ES-I3 (cell line): ENCODE measurements at regions not wholly inside any gene's neighbourhood (a gene's known extent, or its start where the extent isn't known, plus 50 kb on each side); places are given as distances from the start of the nearest gene placed in this dataset.

ENCODE experiments used
- H3K36me3 ChIP-seq: 2 replicates; pipeline ENCODE4 v1.6.1; 2013; ENCODE audit warnings: mild to moderate bottlenecking, low read length, control low read depth, moderate library complexity; ENCODE audit not compliant: insufficient read depth
- H3K4me1 ChIP-seq: 2 replicates; pipeline ENCODE4 v1.6.1; 2013; ENCODE audit warnings: mild to moderate bottlenecking, control low read depth, low read length; ENCODE audit not compliant: insufficient read depth
- H3K9ac ChIP-seq: 2 replicates; pipeline ENCODE4 v1.6.1; 2013; ENCODE audit warnings: low read depth, mild to moderate bottlenecking, low read length, moderate library complexity
- H3K9me3 ChIP-seq: 2 replicates; pipeline ENCODE4 v1.6.1; 2013; ENCODE audit warnings: mild to moderate bottlenecking, low read length, moderate library complexity; ENCODE audit not compliant: control insufficient read depth, insufficient read depth

DNA sequence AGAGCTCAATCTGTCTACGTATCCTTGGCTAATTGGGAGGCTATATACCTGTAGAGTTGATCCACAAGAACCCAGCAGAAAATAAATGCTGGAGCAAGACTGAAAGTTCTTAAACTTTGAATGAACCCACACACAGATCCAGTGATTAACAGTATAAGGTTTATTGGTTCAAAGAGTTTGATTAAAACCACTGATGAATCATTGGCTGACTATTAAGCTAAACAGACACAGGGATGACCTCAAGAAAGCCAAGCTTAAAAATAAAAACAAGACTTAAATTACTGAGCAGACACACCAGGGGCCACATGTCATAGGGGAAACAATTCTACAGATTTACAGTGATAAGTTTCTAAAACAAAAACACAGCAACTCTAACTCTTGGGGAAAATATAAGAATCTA, 163.6 kb downstream of the SPATA31D1 start:
- no peaks in the 10 kb centered on the region for H3K36me3 ChIP-seq
- no peaks in the 10 kb centered on the region for H3K9me3 ChIP-seq
- no peaks in the 10 kb centered on the region for H3K4me1 ChIP-seq
- H3K9ac ChIP-seq = no peak overlapping the region

DNA sequence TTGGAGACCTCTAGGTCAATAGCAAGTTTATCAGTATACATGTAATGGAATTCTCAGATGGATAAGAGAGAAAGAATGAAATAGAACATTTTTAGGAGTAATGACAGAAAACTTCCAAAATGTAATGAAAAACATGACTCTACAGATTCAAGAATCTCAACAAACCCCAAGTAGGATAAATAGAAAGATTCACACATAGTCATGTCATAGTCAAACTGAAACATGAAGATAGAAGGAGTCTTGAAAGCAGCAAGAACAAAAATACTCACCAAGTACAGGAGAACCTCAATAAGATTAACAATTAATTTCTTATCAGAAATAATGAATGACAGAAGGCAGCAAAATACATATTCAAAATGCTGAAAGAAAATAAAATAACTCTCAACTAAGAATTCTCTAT, 164.5 kb downstream of the SPATA31D1 start:
- no peaks in the 10 kb centered on the region for H3K36me3 ChIP-seq
- H3K9me3 ChIP-seq = no peaks in the 10 kb centered on the region
- H3K9ac ChIP-seq = no peak overlapping the region
- H3K4me1 ChIP-seq = no peaks in the 10 kb centered on the region

DNA sequence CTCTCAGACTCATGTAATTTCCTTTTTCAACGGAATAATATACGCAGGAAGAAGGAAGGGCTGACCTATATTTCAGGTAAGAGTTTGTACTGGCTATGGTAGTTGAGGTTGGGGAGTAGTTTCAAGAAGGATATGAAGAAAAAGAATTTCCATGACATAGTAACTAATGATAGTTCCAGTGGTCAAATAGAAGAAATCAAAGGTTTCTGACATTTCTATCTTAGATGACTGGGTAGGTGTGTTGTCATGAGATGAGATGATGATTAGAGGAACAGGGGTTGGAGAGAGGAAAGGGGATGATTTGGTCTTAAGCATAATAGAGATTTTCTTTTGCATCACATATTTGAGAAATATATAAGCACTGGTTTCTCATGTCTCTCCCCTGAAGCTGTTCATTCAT, 166.0 kb downstream of the SPATA31D1 start:
- H3K4me1 ChIP-seq = no peaks in the 10 kb centered on the region; the same call in 1 of the 2 replicates
- no peaks in the 10 kb centered on the region for H3K9me3 ChIP-seq
- no peaks in the 10 kb centered on the region for H3K36me3 ChIP-seq
- H3K9ac ChIP-seq = no peak overlapping the region

DNA sequence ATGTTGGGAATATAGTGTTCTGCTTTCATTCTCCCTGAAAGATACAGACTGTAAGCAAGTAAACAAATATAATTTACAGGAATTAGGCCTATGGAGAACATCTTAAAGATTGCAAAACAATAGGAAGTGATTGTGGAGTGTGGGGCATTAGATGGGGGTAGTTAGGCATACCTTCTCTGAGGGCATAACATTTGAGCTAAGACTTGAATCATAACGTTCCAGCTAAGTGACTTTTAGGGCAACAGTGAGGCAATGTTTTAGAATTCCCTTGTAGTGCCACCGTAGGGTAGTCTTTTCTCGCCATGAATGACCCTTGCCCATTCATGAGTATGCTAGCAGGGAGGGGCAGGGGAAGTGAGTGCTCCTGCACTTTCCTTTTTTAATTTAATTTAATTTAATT, 173.3 kb downstream of the SPATA31D1 start:
- no peak overlapping the region for H3K9ac ChIP-seq
- H3K4me1 ChIP-seq = no peaks in the 10 kb centered on the region; the same call in 1 of the 2 replicates
- no peaks in the 10 kb centered on the region for H3K9me3 ChIP-seq
- no peaks in the 10 kb centered on the region for H3K36me3 ChIP-seq

DNA sequence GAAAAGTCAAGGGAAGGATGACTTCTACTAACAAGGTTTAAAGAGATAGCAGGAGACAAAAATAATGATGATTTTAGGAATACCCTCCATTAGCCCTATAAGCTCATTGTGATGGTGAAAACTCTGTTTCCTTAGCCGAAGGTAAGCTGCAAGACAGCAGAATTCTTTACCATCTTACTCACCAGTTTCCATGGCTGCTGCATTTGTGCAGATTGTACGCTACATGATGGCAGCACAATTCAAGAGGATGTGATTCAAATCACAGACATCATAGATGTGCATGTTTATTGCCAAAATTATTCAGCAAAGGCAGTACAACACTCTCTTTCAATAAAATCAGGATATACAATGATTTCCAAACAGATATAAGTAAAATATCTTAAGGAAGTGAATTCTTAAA, 175.6 kb downstream of the SPATA31D1 start:
- H3K36me3 ChIP-seq = no peaks in the 10 kb centered on the region
- H3K4me1 ChIP-seq = no peaks in the 10 kb centered on the region
- H3K9ac ChIP-seq = no peak overlapping the region
- no peaks in the 10 kb centered on the region for H3K9me3 ChIP-seq

DNA sequence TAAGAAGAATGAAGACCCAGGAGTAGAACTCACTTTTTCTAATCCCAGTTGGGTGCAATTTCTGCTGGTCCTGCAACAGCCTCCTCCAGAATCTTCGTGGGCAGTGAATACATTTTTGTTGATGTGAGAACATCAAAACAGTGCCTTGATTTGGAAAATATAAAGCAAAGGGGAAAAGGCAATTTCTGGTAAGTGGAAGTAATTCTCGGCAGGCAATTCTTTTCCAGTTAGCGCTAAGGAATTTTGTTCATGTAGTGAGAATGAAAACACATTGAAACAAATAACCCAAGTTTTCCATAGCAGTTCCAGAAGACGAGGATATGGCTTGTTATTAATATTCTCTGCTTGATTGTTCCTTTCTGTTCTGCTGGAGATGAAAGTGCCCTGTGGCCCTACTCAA, 178.7 kb downstream of the SPATA31D1 start:
- Histone ChIP-seq H3K9me3 (no peaks in the 10 kb centered on the region), H3K9ac (no peak overlapping the region), H3K36me3 (no peaks in the 10 kb centered on the region), H3K4me1 (peaks cover 10% of the 10 kb centered on the region)

DNA sequence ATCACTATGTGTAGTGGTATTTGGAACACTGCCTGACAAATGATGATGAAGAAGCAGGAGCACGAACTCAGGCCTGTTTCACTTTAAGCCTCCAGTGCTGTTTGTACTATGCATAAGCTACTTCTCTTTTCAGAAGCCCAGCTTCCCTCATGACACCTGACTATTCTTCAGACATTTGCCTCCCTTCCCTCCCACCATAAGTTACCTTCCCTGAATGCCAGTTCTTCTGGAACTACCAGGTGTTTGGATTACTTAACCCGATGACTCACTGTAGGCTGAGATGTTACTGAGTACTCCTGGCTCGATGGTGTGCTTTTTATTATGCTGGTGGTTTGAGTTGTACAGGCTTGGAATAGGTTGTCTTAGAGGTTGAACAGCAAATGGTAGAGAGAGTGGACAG, 180.0 kb downstream of the SPATA31D1 start:
- H3K9ac ChIP-seq = no peak overlapping the region
- no peaks in the 10 kb centered on the region for H3K36me3 ChIP-seq
- no peaks in the 10 kb centered on the region for H3K9me3 ChIP-seq
- H3K4me1 ChIP-seq = peaks cover 10% of the 10 kb centered on the region

DNA sequence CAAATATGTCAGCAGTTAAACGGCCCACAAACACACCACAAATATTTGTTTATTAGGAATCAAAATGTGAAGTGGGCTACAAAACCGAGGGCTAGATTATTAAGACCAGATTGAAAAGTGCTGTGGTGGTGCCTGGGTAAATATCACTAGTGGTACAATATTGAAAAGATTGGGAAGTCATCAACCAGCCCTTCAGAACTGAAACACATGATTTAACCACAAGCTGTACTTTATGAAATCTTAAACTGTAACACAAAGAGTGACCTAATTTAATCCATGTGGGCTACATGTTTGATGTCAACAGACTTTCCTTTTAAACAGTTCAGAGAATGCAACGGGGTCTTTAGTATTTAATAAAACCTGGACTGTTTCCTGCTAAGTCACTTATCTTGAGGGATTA, 182.3 kb downstream of the SPATA31D1 start:
- Histone ChIP-seq H3K9ac (no peak overlapping the region), H3K9me3 (no peaks in the 10 kb centered on the region), H3K4me1 (peaks cover 10% of the 10 kb centered on the region), H3K36me3 (no peaks in the 10 kb centered on the region)

DNA sequence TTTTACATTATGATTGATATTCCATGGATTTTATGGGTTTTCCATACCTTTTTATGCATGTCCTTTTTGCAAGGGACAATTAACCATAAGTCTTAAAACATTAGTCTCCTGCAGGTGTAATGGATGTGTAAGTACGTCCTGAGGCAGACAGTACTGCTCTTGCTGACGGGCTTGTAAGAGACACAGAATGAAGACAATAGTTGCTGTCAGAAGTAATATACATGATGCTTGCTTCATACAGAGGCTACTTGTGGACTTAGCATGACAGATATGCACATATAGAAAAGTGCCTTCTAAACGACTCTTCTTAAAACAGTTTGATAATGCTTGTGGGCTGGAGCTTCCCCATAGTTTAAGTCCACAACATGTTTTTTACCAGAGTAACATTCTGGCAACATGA, 182.7 kb downstream of the SPATA31D1 start:
- Histone ChIP-seq H3K4me1 (peaks cover 10% of the 10 kb centered on the region), H3K36me3 (no peaks in the 10 kb centered on the region), H3K9me3 (no peaks in the 10 kb centered on the region), H3K9ac (no peak overlapping the region)

DNA sequence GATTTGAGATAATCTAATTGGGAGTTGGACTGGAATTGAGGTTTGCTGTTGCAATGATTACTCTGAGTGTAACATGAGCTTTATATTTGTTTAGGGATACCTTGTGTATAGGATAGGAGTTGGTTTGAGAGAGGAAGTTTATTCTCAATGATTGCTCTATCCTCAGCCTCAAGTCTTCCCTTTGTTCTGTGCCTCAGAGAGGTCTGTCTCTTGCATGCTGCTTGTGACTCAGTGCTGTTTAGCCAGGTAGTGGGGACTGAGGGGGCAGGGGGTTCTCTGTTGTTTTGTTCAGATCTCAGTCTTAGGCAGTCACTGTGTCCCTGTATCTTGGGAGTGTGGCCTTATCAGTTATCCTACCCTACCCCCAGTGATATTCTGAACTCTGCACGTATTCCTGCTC, 192.1 kb downstream of the SPATA31D1 start:
- Histone ChIP-seq H3K9ac (no peak overlapping the region), H3K4me1 (peaks cover 12% of the 10 kb centered on the region; the same call in 1 of the 2 replicates), H3K9me3 (no peaks in the 10 kb centered on the region), H3K36me3 (no peaks in the 10 kb centered on the region)

DNA sequence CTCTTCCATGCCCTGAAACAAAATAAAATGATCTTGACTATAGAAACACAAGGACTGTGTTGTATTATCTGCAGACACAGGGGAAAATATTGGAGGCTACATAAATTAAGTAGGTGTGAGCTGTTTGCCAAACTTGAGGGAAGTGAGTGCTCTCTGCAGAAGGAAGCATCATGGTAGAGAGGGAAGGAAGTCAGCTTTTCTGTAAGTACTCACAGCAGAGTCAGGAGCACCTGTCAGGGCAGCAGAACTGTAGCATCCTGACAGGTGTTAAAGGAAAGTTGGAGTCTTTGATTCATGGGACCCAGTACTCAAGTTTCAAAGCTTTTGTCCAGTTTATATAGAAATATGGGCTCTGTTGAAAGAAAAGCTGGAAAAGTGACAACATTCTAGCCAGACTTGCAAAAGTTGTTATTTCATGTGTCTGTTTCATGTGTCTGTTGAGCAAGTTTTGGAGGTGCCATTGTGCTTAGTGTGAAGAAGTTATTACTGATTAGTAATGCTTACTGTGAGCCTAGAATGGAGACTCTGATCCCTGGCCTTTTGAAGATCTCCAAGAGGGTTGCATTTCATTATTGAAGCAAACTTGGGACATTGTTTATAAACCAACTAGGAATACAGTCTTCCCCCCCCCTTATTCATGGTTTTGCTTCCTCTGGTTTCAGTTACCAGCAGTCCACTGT, 194.7 kb downstream of the SPATA31D1 start:
- H3K36me3 ChIP-seq = no peaks in the 10 kb centered on the region
- H3K9ac ChIP-seq = no peak overlapping the region
- H3K4me1 ChIP-seq = peaks cover 12% of the 10 kb centered on the region; the same call in 1 of the 2 replicates
- H3K9me3 ChIP-seq = no peaks in the 10 kb centered on the region

DNA sequence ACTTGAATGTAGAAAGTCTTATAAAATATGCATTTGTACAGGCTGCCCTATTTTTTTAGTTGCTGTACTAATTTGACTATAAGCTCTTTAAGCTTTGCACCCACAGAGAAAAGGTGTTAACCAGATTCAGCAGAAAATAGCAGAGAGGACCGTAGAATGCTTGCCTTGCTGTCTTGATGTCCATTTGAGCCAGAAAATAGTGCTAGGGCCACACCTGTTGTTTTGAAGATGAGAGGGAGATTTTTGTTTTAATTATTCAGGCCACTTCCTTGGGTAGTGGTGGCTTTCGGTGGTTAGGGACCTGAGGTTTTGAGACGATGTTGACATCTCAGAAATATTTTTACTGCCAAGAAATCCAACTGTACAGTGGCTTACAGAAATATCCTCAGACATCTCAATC, 196.0 kb downstream of the SPATA31D1 start:
- H3K9ac ChIP-seq = no peak overlapping the region
- peaks cover 12% of the 10 kb centered on the region; the same call in 1 of the 2 replicates for H3K4me1 ChIP-seq
- no peaks in the 10 kb centered on the region for H3K36me3 ChIP-seq
- H3K9me3 ChIP-seq = no peaks in the 10 kb centered on the region

DNA sequence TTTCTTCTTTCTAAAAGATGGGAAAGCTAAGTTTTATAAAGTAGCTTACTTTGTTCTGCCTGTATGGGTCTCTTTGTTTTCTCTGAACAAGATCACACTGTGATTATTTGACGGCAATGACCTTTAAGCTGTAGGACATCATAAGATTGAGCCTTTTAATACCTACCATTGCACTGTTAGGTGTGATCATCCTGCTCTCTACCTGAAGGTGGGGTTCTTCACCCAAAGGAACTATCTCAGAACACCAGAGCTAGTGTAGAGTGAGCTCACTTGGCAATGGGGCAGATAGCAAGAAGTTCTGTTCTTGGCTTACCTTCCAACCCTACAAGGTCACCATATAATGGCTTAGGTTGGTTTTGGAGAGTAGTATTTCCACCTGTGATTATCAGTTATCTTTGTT, 200.2 kb downstream of the SPATA31D1 start:
- H3K4me1 ChIP-seq = no peaks in the 10 kb centered on the region
- no peaks in the 10 kb centered on the region; the same call in 1 of the 2 replicates for H3K9me3 ChIP-seq
- H3K9ac ChIP-seq = no peak overlapping the region

DNA sequence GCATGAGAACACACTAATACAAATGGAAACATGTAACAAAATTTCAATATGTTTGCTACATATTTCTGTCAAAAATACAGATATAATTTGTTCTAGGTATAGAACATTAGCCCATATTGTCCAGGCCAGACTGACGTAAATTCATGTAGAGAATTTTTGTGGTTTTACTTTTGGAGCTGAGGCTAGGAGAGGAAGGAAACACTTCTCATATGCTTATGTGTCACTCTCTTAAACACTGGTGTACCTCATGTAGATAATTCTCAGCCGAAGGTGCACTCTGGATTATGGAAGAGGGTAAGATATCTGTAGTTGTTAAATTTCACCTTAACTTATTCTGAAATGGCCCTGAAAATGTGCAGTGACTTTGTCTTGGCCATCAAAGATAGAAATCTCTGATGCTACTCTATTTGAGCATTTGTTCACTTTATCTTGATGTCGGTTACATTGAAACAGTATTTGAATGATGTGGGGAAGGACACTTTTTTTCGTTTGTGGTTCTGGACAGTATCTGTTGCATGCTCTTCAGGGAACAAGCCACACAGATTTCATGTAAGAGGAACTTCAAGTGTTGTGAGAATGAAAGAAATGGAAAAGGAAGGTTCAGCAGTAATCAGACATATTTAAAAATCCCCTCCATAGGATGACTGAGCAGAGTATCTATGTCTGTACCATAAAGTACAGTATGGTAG, 202.7 kb downstream of the SPATA31D1 start:
- H3K36me3 ChIP-seq = no peaks in the 10 kb centered on the region
- no peak overlapping the region for H3K9ac ChIP-seq
- no peaks in the 10 kb centered on the region; the same call in 1 of the 2 replicates for H3K9me3 ChIP-seq
- H3K4me1 ChIP-seq = no peaks in the 10 kb centered on the region

More for the DNA sequence above, 200.2 kb downstream of the SPATA31D1 start:
- no peaks in the 10 kb centered on the region for H3K36me3 ChIP-seq

DNA sequence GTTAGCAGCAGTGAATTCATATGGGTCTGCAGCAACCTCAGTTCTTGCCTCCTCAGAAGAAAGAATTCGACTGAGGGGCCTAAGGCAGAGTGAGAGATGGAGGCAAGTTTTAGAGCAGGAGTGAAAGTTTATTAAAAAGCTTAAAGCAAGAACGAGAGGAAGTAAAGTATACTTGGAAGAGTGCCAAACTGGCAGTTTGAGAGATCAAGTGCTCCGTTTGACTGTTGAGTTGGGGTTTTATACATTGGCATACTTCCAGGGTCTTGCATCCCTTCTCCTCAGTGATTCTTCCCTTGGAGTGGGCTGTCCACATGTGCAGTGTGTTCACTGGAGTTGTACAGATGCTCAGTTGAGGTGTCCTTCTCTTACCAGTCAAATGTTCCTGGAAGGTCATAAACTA, 203.6 kb downstream of the SPATA31D1 start:
- H3K9me3 ChIP-seq = no peaks in the 10 kb centered on the region; the same call in 1 of the 2 replicates
- peaks cover 3% of the 10 kb centered on the region; the same call in 1 of the 2 replicates for H3K4me1 ChIP-seq
- H3K9ac ChIP-seq = no peak overlapping the region
- no peaks in the 10 kb centered on the region for H3K36me3 ChIP-seq
